SK-N-MC (cell line): ENCODE measurements at regions not wholly inside any gene's neighbourhood (a gene's known extent, or its start where the extent isn't known, plus 50 kb on each side); places are given as distances from the start of the nearest gene placed in this dataset.

Experiments used
- DNase-seq: peaks from one replicate; pipeline ENCODE4 v3.0.0-alpha.2; 2011; ENCODE audit warnings: low read depth, low spot score
- H3K27ac ChIP-seq: fragments of 200-600 bp; sonication (generic); 2 replicates; pipeline ENCODE4 v1.5.1; 2016; ENCODE audit warnings: mixed run types
- H3K36me3 ChIP-seq: fragments of 200-600 bp; sonication (generic); 2 replicates; pipeline ENCODE4 v1.6.1; 2017; ENCODE audit warnings: antibody characterized with exemption, low read length, mixed read lengths; ENCODE audit not compliant: insufficient read depth
- H3K4me3 ChIP-seq: fragments of 200-600 bp; sonication (generic); 2 replicates; pipeline ENCODE4 v1.5.1; 2016
- H3K9ac ChIP-seq: fragments of 200-600 bp; sonication (generic); 2 replicates; pipeline ENCODE4 v1.8.0; 2017; ENCODE audit warnings: mixed run types, mixed read lengths; ENCODE audit not compliant: insufficient read length
- H3K9me3 ChIP-seq: fragments of 200-600 bp; sonication (generic); 2 replicates; pipeline ENCODE4 v1.6.1; 2017; ENCODE audit warnings: low read depth, mild to moderate bottlenecking, antibody characterized with exemption, low read length, moderate library complexity, mixed read lengths
- EZH2 ChIP-seq: fragments of 200-600 bp; sonication (generic); IDR thresholded peaks from one replicate; pipeline ENCODE4 v1.6.1; 2017; ENCODE audit warnings: antibody characterized with exemption
- FOXP2 ChIP-seq: optimal IDR thresholded peaks from 2 replicates; pipeline ENCODE3; 2011; ENCODE audit warnings: mild to moderate bottlenecking, moderate library complexity; ENCODE audit not compliant: insufficient read depth; ENCODE audit errors: extremely low read length, control extremely low read depth
- POLR2AphosphoS5 ChIP-seq: IDR thresholded peaks from 2 replicates; pipeline ENCODE4 v1.6.1; 2012; ENCODE audit warnings: mild to moderate bottlenecking, low read depth, low read length, borderline replicate concordance

GRCh38 chr2:19763731-19764130, 138.1 kb downstream of the TTC32 start:
- TF ChIP-seq EZH2 (no peak), FOXP2 (no peak), POLR2AphosphoS5 (no peak)
- Histone ChIP-seq H3K9ac (no peak overlapping the region), H3K4me3 (no peak overlapping the region)

GRCh38 chr2:19762959-19763605, 138.7 kb downstream of the TTC32 start:
- TF ChIP-seq EZH2: no peak
- TF ChIP-seq FOXP2: no peak
- no peak for TF ChIP-seq POLR2AphosphoS5
- H3K36me3 ChIP-seq: no peaks in the 10 kb centered on the region
- no peak overlapping the region for H3K27ac ChIP-seq
- no peak overlapping the region for H3K4me3 ChIP-seq
- no peak overlapping the region for H3K9ac ChIP-seq
- H3K9me3 ChIP-seq: no peaks in the 10 kb centered on the region
- no peak for DNase-seq

More at GRCh38 chr2:19763731-19764130, 138.1 kb downstream of the TTC32 start:
- DNase-seq: no peak
- Histone ChIP-seq H3K9me3 (no peaks in the 10 kb centered on the region), H3K36me3 (no peaks in the 10 kb centered on the region), H3K27ac (no peak overlapping the region)

- H3K4me3 ChIP-seq: no peak overlapping the region
- no peaks in the 10 kb centered on the region for H3K9me3 ChIP-seq
- H3K27ac ChIP-seq: no peak overlapping the region
- no peak for TF ChIP-seq FOXP2
- H3K36me3 ChIP-seq: no peaks in the 10 kb centered on the region
- no peak for DNase-seq
- no peak overlapping the region for H3K9ac ChIP-seq
Measured at GRCh38 chr2:19762142-19762541, 139.6 kb downstream of the TTC32 start.

GRCh38 chr2:19759880-19760279, 141.9 kb downstream of the TTC32 start:
- no peak overlapping the region for H3K4me3 ChIP-seq
- no peak overlapping the region for H3K27ac ChIP-seq
- DNase-seq: no peak
- H3K36me3 ChIP-seq: no peaks in the 10 kb centered on the region
- no peak for TF ChIP-seq POLR2AphosphoS5
- no peak for TF ChIP-seq FOXP2
- no peak for TF ChIP-seq EZH2
- H3K9me3 ChIP-seq: no peaks in the 10 kb centered on the region
- no peak overlapping the region for H3K9ac ChIP-seq

GRCh38 chr2:19758658-19759057, 143.1 kb downstream of the TTC32 start:
- Histone ChIP-seq H3K4me3 (no peak overlapping the region), H3K27ac (no peak overlapping the region), H3K9me3 (no peaks in the 10 kb centered on the region), H3K9ac (no peak overlapping the region), H3K36me3 (no peaks in the 10 kb centered on the region)
- TF ChIP-seq FOXP2 (no peak), POLR2AphosphoS5 (no peak), EZH2 (no peak)
- no peak for DNase-seq

- TF ChIP-seq FOXP2 (no peak), POLR2AphosphoS5 (no peak), EZH2 (no peak)
- no peak for DNase-seq
- Histone ChIP-seq H3K9me3 (no peaks in the 10 kb centered on the region), H3K4me3 (no peak overlapping the region), H3K9ac (no peak overlapping the region), H3K36me3 (no peaks in the 10 kb centered on the region), H3K27ac (no peak overlapping the region)
Measured at GRCh38 chr2:19757586-19757985, 144.2 kb downstream of the TTC32 start.

GRCh38 chr2:19754907-19755306, 146.9 kb downstream of the TTC32 start:
- no peaks in the 10 kb centered on the region for H3K9me3 ChIP-seq
- H3K36me3 ChIP-seq: no peaks in the 10 kb centered on the region
- no peak for TF ChIP-seq FOXP2
- TF ChIP-seq EZH2: no peak
- no peak for TF ChIP-seq POLR2AphosphoS5
- H3K9ac ChIP-seq: no peak overlapping the region
- no peak overlapping the region for H3K27ac ChIP-seq
- DNase-seq: no peak
- no peak overlapping the region for H3K4me3 ChIP-seq

- TF ChIP-seq FOXP2: no peak
- no peak for TF ChIP-seq POLR2AphosphoS5
- TF ChIP-seq EZH2: no peak
- H3K27ac ChIP-seq: no peak overlapping the region
Measured at GRCh38 chr2:19753818-19754217, 148.0 kb downstream of the TTC32 start.

GRCh38 chr2:19753314-19753713, 148.5 kb downstream of the TTC32 start:
- Histone ChIP-seq H3K36me3 (no peaks in the 10 kb centered on the region), H3K4me3 (no peak overlapping the region), H3K27ac (no peak overlapping the region), H3K9me3 (no peaks in the 10 kb centered on the region), H3K9ac (no peak overlapping the region)
- TF ChIP-seq EZH2 (no peak), FOXP2 (no peak), POLR2AphosphoS5 (no peak)
- DNase-seq: no peak

More at GRCh38 chr2:19753818-19754217, 148.0 kb downstream of the TTC32 start:
- no peaks in the 10 kb centered on the region for H3K36me3 ChIP-seq
- no peak for DNase-seq
- H3K4me3 ChIP-seq: no peak overlapping the region
- H3K9ac ChIP-seq: no peak overlapping the region
- no peaks in the 10 kb centered on the region for H3K9me3 ChIP-seq
